ENCODE measurements at regions not wholly inside any gene's neighbourhood (a gene's known extent, or its start where the extent isn't known, plus 50 kb on each side); places are given as distances from the start of the nearest gene placed in this dataset.
"Not testable (repeated sequence)": the region's sequence is repeated elsewhere in the genome, so short reads cannot be mapped to it uniquely, and the experiment has no call there.

GRCh38 chr2:13414897-13415296 lies 698.2 kb downstream of the TRIB2 start (continued):
- no peak for TF ChIP-seq REST (IDR thresholded peaks at IDR 0.05; ENCODE audit: unreplicated experiment)
- TF ChIP-seq CREB1 (CRISPR knock-in tag; IDR thresholded peaks at IDR 0.05; ENCODE audit: low read depth) = no peak
- TF ChIP-seq ZNF114 (CRISPR knock-in tag; IDR thresholded peaks at IDR 0.05) = no peak
- no peak for TF ChIP-seq JUNB (IDR thresholded peaks at IDR 0.05; ENCODE audit: unreplicated experiment)
- no peak for TF ChIP-seq POLR2AphosphoS5 (IDR thresholded peaks at IDR 0.05; ENCODE audit: low read depth)
- TF ChIP-seq NANOG (IDR thresholded peaks at IDR 0.05; ENCODE audit: borderline replicate concordance) = no peak

DNA sequence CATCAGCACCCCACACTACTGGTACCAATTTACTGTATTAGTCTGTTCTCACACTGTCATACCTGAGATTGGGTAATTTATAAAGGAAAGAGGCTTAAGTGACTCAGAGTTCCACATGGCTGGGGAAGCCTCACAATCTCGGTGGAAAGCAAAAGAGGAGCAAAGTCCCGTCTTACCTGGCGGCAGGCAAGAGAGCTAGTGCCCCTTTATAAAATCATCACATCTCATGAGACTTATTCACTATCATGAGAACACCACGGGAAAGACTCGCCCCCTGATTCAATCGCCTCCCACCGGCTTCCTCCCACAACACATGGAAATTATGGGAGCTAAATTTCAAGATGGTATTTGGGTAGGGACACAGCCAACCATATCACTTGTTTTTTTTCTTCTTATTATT lies 717.2 kb downstream of the TRIB2 start:
- no peaks in the 10 kb centered on the region for H3K4me1 ChIP-seq (ENCODE audit: insufficient read depth)
- H3K36me3 ChIP-seq (ENCODE audit: insufficient read depth) = no peaks in the 10 kb centered on the region
- Mint-ChIP-seq H3K36me3 (ENCODE audit: low read depth) (peaks cover 14% of the 10 kb centered on the region; the same call in 2 of the 3 replicates), H3K4me3 (no peak overlapping the region), H3K27me3 (ENCODE audit: insufficient read depth, low read depth, poor library complexity) (peaks cover 2% of the 10 kb centered on the region), H3K9me3 (peaks cover 10% of the 10 kb centered on the region; the same call in 2 of the 3 replicates), H3K27ac (no peak overlapping the region), H3K4me1 (no peaks in the 10 kb centered on the region)
- H2AFZ ChIP-seq = no peak overlapping the region
- no peaks in the 10 kb centered on the region for H3F3A ChIP-seq (replicated peaks; ENCODE audit: low read depth)
- H3K4me2 ChIP-seq = no peak overlapping the region
- ATAC-seq = no peak
- DNase-seq (ENCODE audit: low spot score) = no peak
- no peaks in the 10 kb centered on the region for H4K20me1 ChIP-seq (replicated peaks; ENCODE audit: insufficient read depth)
- TF ChIP-seq ZNF114 (CRISPR knock-in tag; IDR thresholded peaks at IDR 0.05) = no peak
- no peak for TF ChIP-seq POLR2AphosphoS5 (IDR thresholded peaks at IDR 0.05; ENCODE audit: low read depth)
- no peak for TF ChIP-seq NANOG (IDR thresholded peaks at IDR 0.05; ENCODE audit: borderline replicate concordance)
- TF ChIP-seq, protein P1, sequence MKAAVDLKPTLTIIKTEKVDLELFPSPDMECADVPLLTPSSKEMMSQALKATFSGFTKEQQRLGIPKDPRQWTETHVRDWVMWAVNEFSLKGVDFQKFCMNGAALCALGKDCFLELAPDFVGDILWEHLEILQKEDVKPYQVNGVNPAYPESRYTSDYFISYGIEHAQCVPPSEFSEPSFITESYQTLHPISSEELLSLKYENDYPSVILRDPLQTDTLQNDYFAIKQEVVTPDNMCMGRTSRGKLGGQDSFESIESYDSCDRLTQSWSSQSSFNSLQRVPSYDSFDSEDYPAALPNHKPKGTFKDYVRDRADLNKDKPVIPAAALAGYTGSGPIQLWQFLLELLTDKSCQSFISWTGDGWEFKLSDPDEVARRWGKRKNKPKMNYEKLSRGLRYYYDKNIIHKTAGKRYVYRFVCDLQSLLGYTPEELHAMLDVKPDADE (IDR thresholded peaks at IDR 0.05) = no peak
- no peak overlapping the region for H3K27ac ChIP-seq (ENCODE audit: low read depth)
- H3K4me3 ChIP-seq = no peak overlapping the region
- no peaks in the 10 kb centered on the region for H3K79me2 ChIP-seq (replicated peaks; ENCODE audit: insufficient read depth)
- H3K27me3 ChIP-seq (ENCODE audit: insufficient read depth) = no peaks in the 10 kb centered on the region
- no peaks in the 10 kb centered on the region; the same call in 1 of the 2 replicates for H3K9me2 ChIP-seq (ENCODE audit: insufficient read depth)

GRCh38 chr2:13443554-13444261 lies 727.0 kb downstream of the TRIB2 start:
- H3K4me1 Mint-ChIP-seq = peaks cover 14% of the 10 kb centered on the region; the same call in 2 of the 3 replicates
- TF ChIP-seq, protein P2, sequence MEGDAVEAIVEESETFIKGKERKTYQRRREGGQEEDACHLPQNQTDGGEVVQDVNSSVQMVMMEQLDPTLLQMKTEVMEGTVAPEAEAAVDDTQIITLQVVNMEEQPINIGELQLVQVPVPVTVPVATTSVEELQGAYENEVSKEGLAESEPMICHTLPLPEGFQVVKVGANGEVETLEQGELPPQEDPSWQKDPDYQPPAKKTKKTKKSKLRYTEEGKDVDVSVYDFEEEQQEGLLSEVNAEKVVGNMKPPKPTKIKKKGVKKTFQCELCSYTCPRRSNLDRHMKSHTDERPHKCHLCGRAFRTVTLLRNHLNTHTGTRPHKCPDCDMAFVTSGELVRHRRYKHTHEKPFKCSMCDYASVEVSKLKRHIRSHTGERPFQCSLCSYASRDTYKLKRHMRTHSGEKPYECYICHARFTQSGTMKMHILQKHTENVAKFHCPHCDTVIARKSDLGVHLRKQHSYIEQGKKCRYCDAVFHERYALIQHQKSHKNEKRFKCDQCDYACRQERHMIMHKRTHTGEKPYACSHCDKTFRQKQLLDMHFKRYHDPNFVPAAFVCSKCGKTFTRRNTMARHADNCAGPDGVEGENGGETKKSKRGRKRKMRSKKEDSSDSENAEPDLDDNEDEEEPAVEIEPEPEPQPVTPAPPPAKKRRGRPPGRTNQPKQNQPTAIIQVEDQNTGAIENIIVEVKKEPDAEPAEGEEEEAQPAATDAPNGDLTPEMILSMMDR (conservative IDR thresholded peaks at IDR 0.05; ENCODE audit: low read depth in 2 of 2) = peak in 1 of 2 experiments; percentile 34; a peak in 2 of 4 replicates
- TF ChIP-seq NANOG (IDR thresholded peaks at IDR 0.05; ENCODE audit: borderline replicate concordance) = 0 out of 2 replicates have a peak, but pooled peaks have one; percentile 29
- not testable (repeated sequence) for H3K27ac ChIP-seq (ENCODE audit: low read depth); H2AFZ ChIP-seq; H3K9me2 ChIP-seq (ENCODE audit: insufficient read depth); H3K36me3 Mint-ChIP-seq (ENCODE audit: low read depth); H3K4me1 ChIP-seq (ENCODE audit: insufficient read depth); H3K4me3 ChIP-seq; H3K27me3 ChIP-seq (ENCODE audit: insufficient read depth); H3K79me2 ChIP-seq (replicated peaks; ENCODE audit: insufficient read depth); H3K27me3 Mint-ChIP-seq (ENCODE audit: insufficient read depth, low read depth, poor library complexity); H3K4me3 Mint-ChIP-seq; H3K9me3 Mint-ChIP-seq; H4K20me1 ChIP-seq (replicated peaks; ENCODE audit: insufficient read depth); H3K27ac Mint-ChIP-seq; H3F3A ChIP-seq (replicated peaks; ENCODE audit: low read depth); H3K36me3 ChIP-seq (ENCODE audit: insufficient read depth)
- ATAC-seq (peak; percentile 89), DNase-seq (ENCODE audit: low spot score) (peak; percentile 6)
- H3K4me2 ChIP-seq = peak overlapping the region; percentile 22; the same call in 1 of the 2 replicates
